ENCODE measurements at regions not wholly inside any gene's neighbourhood (a gene's known extent, or its start where the extent isn't known, plus 50 kb on each side); places are given as distances from the start of the nearest gene placed in this dataset.

DNA sequence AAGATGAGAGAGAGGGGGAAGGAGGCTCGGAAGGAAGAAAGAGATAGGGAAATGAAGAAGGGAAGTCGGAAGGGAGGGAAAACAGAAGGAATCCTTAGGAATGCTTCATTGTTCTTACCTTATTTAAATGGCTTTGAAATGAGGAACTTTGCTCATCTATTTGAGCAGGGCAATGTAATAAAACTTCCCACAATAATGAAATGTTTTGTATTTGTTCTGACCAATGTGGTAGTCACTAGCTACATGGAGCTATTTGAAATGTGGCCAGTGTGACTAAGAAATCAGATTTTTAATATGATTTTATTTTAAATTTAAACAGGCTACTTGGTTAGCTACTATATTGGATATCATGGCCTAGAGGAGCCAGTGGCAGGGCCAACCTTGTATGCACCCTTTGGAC is 510.6 kb downstream of the HTR7 start:
- DNase-seq (ENCODE audit: low read depth, low spot score): no peak
- no peak overlapping the region for H3K27ac ChIP-seq
- no peaks in the 10 kb centered on the region for H3K9me3 ChIP-seq (ENCODE audit: low read depth, low read length)
- no peak overlapping the region for H3K4me3 ChIP-seq
- no peaks in the 10 kb centered on the region for H3K36me3 ChIP-seq (ENCODE audit: insufficient read depth, low read length)
- H3K9ac ChIP-seq (ENCODE audit: insufficient read length): no peak overlapping the region
- TF ChIP-seq POLR2AphosphoS5 (IDR thresholded peaks at IDR 0.05; ENCODE audit: borderline replicate concordance, low read depth, low read length): no peak
- no peak for TF ChIP-seq FOXP2 (optimal IDR thresholded peaks at IDR 0.05; ENCODE audit: control extremely low read depth, extremely low read length, insufficient read depth)
- no peak for TF ChIP-seq EZH2 (IDR thresholded peaks at IDR 0.05)

DNA sequence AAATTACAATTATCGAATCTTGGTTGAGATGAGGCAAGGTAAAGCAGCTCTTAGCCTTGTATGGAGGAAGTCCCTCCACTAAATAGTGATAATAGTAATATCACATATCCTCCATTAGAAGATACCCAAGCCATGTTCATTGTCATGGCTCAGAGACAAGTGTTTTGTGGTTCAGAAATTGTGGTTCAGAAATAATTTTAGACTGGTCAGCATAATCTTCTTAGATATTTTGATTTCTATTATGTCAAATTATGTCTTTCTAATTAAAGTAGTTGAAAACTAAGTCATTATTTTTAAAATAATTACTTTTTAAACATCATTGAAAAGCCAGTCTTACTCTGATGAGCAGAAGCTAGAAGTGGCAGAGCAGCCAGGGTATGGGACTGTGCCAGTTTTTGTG is 507.7 kb downstream of the HTR7 start:
- Histone ChIP-seq H3K36me3 (ENCODE audit: insufficient read depth, low read length) (no peaks in the 10 kb centered on the region), H3K4me3 (no peak overlapping the region), H3K27ac (no peak overlapping the region), H3K9me3 (ENCODE audit: low read depth, low read length) (no peaks in the 10 kb centered on the region), H3K9ac (ENCODE audit: insufficient read length) (no peak overlapping the region)
- no peak for DNase-seq (ENCODE audit: low read depth, low spot score)
- TF ChIP-seq EZH2 (IDR thresholded peaks at IDR 0.05) (no peak), FOXP2 (optimal IDR thresholded peaks at IDR 0.05; ENCODE audit: control extremely low read depth, extremely low read length, insufficient read depth) (no peak), POLR2AphosphoS5 (IDR thresholded peaks at IDR 0.05; ENCODE audit: borderline replicate concordance, low read depth, low read length) (no peak)

DNA sequence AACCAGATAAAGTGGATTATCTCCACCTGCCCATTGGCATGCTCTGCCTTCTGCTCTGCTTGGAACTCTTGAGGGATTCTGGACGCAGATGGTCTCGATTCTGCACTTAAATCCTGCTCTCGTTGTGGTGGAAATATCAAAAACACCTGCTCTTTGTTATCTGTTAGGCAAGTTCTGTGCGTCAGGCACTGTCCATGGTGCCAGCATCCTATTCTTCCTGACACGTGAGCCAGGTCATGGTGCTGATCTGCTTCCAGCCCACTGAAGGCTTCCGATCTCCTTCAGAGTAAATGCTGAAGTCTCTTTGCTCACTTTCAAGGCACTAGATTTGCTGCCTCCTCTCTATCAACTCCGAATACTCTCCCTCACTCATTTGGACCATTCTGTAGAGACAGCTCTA is 505.6 kb downstream of the HTR7 start:
- DNase-seq (ENCODE audit: low read depth, low spot score): no peak

DNA sequence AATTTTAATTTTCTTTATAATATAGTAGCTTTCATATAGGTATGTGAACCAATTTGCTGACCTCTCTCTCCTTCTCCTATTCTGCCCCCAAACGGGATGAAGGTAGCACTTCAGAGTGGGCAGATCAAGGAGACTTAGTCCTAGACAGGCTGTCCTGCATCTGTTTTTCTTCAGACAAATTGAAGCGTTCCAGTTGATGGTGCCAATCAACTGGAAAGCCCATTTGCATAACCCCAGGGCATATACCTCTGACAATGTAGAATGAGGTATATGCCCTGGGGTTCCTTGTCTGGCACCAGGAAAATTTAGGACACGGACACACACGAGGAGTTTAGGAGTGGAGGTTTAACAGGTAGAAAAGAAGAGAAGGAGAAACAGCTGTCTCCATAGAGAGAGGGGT is 502.9 kb downstream of the HTR7 start:
- no peak for DNase-seq (ENCODE audit: low read depth, low spot score)
- TF ChIP-seq EZH2 (IDR thresholded peaks at IDR 0.05): no peak
- no peak for TF ChIP-seq POLR2AphosphoS5 (IDR thresholded peaks at IDR 0.05; ENCODE audit: borderline replicate concordance, low read depth, low read length)
- no peak for TF ChIP-seq FOXP2 (optimal IDR thresholded peaks at IDR 0.05; ENCODE audit: control extremely low read depth, extremely low read length, insufficient read depth)
- H3K36me3 ChIP-seq (ENCODE audit: insufficient read depth, low read length): no peaks in the 10 kb centered on the region
- no peak overlapping the region for H3K4me3 ChIP-seq
- H3K27ac ChIP-seq: no peak overlapping the region
- H3K9ac ChIP-seq (ENCODE audit: insufficient read length): no peak overlapping the region
- no peaks in the 10 kb centered on the region for H3K9me3 ChIP-seq (ENCODE audit: low read depth, low read length)

More for the DNA sequence above, 505.6 kb downstream of the HTR7 start:
- H3K27ac ChIP-seq: no peak overlapping the region
- H3K9me3 ChIP-seq (ENCODE audit: low read depth, low read length): no peaks in the 10 kb centered on the region
- TF ChIP-seq POLR2AphosphoS5 (IDR thresholded peaks at IDR 0.05; ENCODE audit: borderline replicate concordance, low read depth, low read length): no peak
- TF ChIP-seq FOXP2 (optimal IDR thresholded peaks at IDR 0.05; ENCODE audit: control extremely low read depth, extremely low read length, insufficient read depth): no peak
- TF ChIP-seq EZH2 (IDR thresholded peaks at IDR 0.05): no peak
- no peaks in the 10 kb centered on the region for H3K36me3 ChIP-seq (ENCODE audit: insufficient read depth, low read length)
- no peak overlapping the region for H3K9ac ChIP-seq (ENCODE audit: insufficient read length)
- H3K4me3 ChIP-seq: no peak overlapping the region

DNA sequence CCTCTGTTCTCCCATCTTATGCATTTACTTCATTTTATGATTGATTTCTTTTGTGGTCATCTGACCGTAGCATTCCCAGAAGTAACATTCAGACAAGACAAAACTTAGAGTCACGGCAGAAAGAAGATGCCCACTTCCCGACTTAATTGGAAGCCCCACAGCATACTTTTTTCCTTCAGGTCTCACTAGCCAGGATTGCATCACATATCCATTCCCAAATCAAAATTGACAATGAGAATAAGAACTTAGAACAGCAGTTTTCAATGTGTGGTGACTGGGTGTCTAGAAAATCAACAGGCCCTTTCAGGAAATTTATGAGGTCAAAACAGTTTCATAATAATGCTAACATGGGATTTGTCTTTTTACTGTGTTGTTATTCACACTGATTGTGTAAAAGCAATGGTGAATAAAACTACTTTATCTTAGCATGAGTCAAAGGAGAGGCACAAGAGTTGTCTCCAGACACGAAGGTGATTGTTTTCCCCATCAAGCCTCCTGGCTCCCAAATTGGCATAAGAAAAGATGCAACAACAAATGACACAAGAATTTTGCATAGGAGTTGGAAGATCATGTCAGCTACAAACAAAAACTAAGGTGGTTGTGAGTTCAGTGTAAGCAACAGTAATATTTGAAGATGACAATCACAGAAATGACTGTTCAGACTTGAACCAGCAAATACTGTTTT is 493.9 kb downstream of the HTR7 start:
- DNase-seq (ENCODE audit: low read depth, low spot score): no peak
- no peaks in the 10 kb centered on the region for H3K9me3 ChIP-seq (ENCODE audit: low read depth, low read length)
- TF ChIP-seq POLR2AphosphoS5 (IDR thresholded peaks at IDR 0.05; ENCODE audit: borderline replicate concordance, low read depth, low read length) (no peak), EZH2 (IDR thresholded peaks at IDR 0.05) (no peak), FOXP2 (optimal IDR thresholded peaks at IDR 0.05; ENCODE audit: control extremely low read depth, extremely low read length, insufficient read depth) (no peak)
- H3K36me3 ChIP-seq (ENCODE audit: insufficient read depth, low read length): no peaks in the 10 kb centered on the region
- no peak overlapping the region for H3K4me3 ChIP-seq
- no peak overlapping the region for H3K9ac ChIP-seq (ENCODE audit: insufficient read length)
- no peak overlapping the region for H3K27ac ChIP-seq

DNA sequence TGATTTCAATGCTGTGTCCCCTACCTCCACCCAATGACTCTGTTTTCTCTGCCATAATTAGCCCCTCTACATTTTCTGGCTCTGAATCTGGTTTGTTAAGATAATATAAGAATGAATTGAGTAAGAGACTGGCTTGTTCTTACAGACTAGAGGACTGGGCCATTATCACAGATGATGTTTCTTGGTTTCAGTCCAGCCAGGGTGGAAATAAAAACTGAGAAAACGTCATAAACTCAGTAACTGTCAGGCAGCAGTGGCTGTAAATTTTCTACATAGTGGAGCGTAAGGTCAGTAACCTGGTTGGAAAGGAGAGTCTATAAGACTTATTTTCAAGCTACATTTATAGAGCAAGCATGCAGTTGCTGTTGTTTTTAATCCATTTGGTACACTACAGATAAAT is 485.4 kb downstream of the HTR7 start:
- no peak overlapping the region for H3K27ac ChIP-seq
- TF ChIP-seq EZH2 (IDR thresholded peaks at IDR 0.05) (no peak), FOXP2 (optimal IDR thresholded peaks at IDR 0.05; ENCODE audit: control extremely low read depth, extremely low read length, insufficient read depth) (no peak), POLR2AphosphoS5 (IDR thresholded peaks at IDR 0.05; ENCODE audit: borderline replicate concordance, low read depth, low read length) (no peak)
- no peak overlapping the region for H3K9ac ChIP-seq (ENCODE audit: insufficient read length)
- H3K36me3 ChIP-seq (ENCODE audit: insufficient read depth, low read length): no peaks in the 10 kb centered on the region
- H3K4me3 ChIP-seq: no peak overlapping the region
- H3K9me3 ChIP-seq (ENCODE audit: low read depth, low read length): no peaks in the 10 kb centered on the region
- no peak for DNase-seq (ENCODE audit: low read depth, low spot score)

DNA sequence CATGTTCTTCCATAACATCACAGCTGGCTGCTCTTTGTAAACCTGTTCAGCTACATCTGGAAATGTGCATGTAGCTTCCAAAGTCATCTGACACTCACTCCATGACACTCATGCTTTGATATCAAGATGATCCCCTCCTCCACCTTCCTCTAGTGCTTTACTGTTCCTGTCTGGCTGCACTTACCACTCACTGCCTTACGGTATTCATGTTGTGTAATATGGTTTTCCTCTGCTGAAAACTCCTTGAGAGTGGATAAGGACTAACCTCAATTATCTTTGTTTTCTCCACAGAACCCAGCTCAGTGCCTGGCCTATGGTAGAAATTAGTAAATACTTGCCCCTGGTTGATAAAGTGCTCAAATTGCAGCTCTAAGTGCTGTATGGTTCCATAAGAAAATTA is 483.9 kb downstream of the HTR7 start:
- DNase-seq (ENCODE audit: low read depth, low spot score): no peak
- H3K27ac ChIP-seq: no peak overlapping the region
- H3K36me3 ChIP-seq (ENCODE audit: insufficient read depth, low read length): no peaks in the 10 kb centered on the region
- H3K9ac ChIP-seq (ENCODE audit: insufficient read length): no peak overlapping the region
- H3K4me3 ChIP-seq: no peak overlapping the region
- TF ChIP-seq POLR2AphosphoS5 (IDR thresholded peaks at IDR 0.05; ENCODE audit: borderline replicate concordance, low read depth, low read length) (no peak), FOXP2 (optimal IDR thresholded peaks at IDR 0.05; ENCODE audit: control extremely low read depth, extremely low read length, insufficient read depth) (no peak), EZH2 (IDR thresholded peaks at IDR 0.05) (no peak)
- H3K9me3 ChIP-seq (ENCODE audit: low read depth, low read length): no peaks in the 10 kb centered on the region

DNA sequence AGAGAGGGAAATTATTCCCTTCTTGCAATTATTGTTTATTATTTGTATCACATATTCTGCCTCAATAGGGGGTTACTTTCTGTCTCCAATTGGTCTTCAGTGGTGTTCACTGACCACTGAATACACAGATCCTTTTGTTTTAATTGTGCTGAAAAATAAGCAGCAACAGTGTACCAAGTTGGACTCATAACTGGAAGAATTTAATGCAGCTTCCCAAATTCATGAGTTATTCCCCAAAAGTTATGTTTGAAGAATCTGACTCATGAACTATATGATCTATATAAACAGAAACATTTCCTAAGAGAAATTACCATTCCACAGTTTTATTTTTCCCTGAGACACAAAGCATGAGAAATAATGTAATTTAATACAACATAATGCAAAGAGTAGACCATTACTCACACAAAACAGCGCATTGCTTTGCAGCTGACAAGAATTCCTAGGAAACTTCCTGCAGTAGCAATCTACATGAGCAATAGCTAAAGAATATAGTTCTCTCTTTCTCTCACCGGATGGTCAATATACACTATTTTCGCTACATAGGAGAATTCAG is 479.2 kb downstream of the HTR7 start:
- Histone ChIP-seq H3K9ac (ENCODE audit: insufficient read length) (no peak overlapping the region), H3K36me3 (ENCODE audit: insufficient read depth, low read length) (no peaks in the 10 kb centered on the region), H3K9me3 (ENCODE audit: low read depth, low read length) (no peaks in the 10 kb centered on the region), H3K27ac (no peak overlapping the region), H3K4me3 (no peak overlapping the region)
- DNase-seq (ENCODE audit: low read depth, low spot score): no peak
- no peak for TF ChIP-seq EZH2 (IDR thresholded peaks at IDR 0.05)
- TF ChIP-seq POLR2AphosphoS5 (IDR thresholded peaks at IDR 0.05; ENCODE audit: borderline replicate concordance, low read depth, low read length): no peak
- TF ChIP-seq FOXP2 (optimal IDR thresholded peaks at IDR 0.05; ENCODE audit: control extremely low read depth, extremely low read length, insufficient read depth): no peak
